Stimulated activated CD8-positive, alpha-beta memory T cell treated with anti-CD3 and anti-CD28 coated beads, Interleukin-4, amount 100 ng/mL, for 4 hours (primary cell): ENCODE measurements at regions not wholly inside any gene's neighbourhood (a gene's known extent, or its start where the extent isn't known, plus 50 kb on each side); places are given as distances from the start of the nearest gene placed in this dataset.

ENCODE experiments used
- DNase-seq, 2 donors: peaks; one replicate each; pipeline ENCODE4 v3.0.0-alpha.2; 2020; ENCODE audit warnings: low read depth in 2 of 2, low spot score in 1 of 2

DNA sequence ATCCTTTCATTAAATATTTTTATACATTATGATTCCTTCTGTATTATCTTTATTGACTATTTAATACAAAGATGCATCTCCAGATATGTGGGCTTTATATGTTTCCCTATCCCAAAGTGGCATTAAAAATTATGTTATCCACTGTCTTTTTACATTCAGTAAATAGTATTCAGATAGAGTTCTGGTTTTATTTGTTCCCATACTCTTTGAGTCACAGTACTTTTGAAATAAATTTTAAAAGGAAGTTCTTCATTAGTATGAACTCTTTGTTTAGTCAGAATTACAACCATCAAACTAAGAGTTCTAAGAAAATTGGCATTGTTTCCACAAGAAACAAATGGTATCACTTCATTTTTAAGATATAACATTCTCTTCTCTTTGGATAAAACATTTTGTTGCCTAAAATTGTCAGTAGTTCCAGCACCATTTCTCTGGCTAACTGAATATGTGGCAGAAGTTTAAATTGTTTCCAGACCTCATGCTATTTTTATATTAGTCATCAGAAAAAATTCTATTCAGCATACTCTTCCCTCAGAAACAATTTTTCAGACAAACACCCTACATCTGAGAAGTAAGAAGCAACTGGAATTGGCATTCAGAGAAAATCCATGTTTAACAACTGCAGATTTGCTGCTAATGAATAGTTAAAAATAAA, 88.5 kb upstream of the COL5A2 start:
- no peak for DNase-seq

DNA sequence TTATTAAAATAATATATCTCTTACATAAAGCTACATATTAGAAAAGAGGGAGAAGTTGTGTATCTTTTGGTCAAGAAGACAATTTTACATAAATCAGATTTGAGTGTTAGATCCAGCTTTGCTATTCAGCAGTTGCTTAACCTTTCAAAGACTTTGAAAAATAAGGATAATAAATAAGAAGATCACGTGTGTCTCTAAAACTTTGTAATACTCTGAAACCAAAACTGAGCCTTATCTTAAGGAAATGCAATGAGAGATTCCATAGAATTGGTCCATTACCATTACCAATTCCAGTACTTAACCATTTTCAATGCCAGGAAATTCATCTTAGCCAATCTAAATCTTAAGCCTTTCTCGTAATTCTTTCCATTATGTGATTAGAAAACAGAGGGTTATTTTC, 89.2 kb upstream of the COL5A2 start:
- DNase-seq: no peak

DNA sequence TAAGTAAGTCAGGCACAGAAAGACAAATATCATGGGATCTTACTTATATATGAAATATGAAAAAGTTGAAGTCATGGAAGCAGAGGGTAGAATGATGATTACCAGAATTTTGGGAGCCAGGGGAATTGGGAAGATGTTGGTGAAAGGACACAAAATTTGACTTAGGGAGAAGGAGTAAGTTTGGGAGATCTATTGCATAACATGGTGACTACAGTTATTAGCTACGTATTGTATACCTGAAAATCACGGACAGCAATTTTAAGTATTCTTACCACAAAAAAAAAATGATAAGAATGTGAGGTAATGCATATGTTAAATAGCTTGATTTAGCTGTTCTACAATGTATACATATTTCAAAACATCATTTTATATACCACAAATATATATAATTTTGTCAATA, 94.2 kb upstream of the COL5A2 start:
- DNase-seq: no peak

DNA sequence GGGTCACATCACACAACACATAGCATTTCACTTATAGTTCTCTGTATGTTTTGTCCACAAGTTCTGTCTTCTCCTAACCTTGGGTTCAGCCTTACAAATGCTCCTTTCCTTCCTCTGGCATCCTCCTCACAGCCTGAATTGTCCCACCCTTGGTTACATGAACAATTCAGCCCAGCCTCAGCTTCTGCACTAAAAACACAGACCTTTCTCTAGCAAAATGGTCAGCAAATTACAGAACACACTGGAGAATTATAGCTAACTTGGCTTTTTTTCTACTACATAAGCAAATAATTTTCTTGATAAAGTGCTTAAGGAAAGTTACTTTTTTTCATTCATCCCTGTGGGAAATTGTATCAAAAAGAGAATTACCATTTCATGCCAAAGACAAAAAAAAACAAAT, 94.8 kb upstream of the COL5A2 start:
- no peak for DNase-seq

DNA sequence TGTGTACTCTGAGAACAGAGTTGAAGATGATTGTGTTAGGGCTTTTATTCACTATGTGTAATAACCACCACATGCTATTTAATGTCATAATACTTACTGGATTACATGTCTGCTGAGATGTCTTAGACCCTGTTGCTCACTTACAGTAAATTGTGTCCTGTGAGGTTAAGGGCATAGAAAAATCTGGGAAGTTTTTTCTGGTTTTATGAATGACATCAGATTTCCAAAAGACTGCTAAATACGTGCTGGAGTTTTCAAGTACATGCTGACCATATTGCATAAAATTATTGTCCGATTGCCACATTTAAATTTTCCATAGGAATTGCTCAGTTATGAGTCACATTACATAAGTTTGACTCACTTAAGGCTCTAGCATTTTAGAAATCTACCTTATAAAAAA, 96.7 kb upstream of the COL5A2 start:
- DNase-seq: no peak

DNA sequence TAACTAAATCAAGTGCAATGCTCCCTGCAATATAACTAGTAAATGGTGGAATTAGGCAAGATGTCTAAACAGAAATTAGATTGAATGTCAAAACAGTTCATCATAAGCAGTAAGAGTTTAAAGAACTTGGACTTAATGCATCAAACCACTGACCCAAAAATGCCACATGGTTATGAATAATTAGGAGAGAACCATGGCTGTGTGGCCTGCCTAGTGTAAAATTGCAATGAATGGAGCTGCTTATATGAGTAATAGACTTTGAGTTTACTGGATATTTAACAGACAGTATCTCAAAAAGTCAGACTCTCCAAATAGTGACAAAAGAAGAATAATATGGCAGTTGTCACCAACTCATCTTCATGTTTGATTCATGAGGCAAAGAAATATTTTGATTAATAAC, 101.6 kb upstream of the COL5A2 start:
- no peak for DNase-seq

DNA sequence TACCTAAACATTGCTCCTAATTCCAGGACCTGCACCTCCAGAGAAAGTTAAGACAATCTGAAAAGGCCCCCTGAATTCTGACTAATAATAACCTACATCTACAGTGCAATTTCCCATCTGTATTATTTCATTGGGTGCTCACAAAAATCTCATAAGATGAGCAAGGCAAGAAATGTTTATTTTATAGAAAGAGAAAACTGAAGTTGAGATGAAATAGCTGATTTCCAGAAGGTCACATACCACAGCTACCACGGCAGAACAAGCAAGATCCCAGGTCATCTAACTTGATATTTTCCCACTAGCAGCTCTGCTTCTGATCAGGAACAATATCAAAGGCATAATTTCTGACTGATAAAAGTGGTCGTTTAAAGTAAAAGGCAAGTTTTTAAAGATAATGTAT, 105.8 kb upstream of the COL5A2 start:
- no peak for DNase-seq

DNA sequence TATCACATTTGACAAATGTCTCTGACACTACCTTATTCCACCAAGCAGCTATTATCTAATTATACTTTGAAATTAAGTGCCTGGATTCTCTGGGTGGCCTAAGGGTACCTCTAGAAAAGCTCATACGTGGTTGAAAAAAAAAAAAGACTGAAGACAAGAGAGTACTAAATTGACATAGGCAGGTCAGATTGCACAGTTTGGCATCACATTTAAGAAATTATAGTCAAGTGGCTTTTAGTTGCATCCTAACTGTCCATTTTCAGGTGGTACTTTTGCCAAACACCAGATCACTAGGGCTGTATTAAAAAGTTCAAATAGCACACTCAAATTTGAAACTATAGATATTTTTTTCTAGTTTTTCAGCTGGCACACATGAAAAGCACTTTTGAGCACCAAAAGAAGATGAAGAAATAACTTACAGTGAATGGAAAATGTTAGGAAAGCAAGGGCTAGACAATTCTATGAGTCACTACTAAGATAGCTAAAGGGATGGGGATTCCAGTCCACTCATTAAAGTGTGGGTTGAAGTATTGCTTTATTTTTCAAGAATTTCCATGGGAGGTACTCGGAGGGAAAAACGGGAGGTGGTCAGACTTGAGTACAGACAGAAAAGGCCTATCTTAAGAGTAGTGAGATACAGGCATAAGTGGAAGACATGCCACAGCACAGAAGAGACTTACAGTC, 106.5 kb upstream of the COL5A2 start:
- DNase-seq: no peak

DNA sequence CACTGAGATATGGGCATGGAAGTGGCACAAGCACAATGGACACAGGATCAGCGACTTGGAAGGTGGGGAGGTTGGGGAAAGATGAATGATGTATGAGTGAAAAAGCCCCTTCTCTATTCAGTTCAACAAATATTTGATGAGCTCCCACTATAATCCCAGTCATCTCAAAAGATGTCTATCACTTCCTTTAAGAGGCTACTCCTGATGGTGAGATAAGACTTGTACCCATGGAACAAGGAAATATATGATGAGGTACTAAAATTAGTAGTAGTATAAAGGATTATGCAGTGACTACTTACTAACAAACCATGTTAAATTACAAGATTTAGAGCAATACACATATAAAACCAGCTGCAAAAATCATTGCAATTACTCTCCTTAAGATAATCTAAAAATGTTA, 107.8 kb upstream of the COL5A2 start:
- DNase-seq: no peak

DNA sequence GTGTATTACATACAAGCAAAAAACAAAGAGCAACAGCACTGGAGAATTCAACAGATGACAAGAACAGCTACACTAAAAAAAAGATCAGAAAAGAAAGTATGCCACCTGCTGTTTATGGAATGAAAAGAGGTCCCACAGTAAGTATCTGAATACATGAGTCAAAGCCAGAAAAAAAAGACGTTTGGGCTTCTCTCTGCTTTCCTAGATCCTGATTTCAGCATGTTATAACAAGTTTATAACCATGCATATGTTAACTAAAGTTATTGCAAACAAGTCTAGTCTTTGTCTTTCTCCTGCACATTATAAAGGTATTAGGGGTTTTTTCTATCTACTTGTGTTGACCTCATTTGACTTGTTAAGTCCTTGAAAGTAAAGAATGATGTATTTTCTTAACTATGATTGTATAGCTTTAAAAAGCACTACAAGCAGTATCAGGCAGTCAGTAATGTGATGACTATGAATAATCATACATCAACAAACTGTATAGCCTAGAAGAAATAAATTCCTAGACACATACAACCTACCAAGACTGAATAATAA, 108.5 kb upstream of the COL5A2 start:
- no peak for DNase-seq

DNA sequence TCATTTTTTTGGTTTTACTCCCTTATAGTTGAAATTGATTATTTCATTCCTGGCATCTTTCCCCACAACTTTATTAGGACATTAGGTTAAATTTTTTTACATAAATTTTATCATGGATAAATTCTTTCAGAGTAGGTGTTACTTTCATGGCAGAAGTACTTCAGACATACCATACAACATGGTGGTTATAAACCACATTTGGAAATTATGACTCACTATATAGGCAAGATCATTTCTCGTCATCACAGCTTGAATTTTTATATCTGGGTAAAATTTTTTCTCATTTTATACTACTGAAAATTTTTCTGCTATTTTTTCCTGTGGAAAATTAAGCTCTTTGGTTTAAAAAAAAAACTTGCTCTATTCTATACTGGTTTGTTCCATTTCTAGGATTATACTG, 111.9 kb upstream of the COL5A2 start:
- DNase-seq: no peak

DNA sequence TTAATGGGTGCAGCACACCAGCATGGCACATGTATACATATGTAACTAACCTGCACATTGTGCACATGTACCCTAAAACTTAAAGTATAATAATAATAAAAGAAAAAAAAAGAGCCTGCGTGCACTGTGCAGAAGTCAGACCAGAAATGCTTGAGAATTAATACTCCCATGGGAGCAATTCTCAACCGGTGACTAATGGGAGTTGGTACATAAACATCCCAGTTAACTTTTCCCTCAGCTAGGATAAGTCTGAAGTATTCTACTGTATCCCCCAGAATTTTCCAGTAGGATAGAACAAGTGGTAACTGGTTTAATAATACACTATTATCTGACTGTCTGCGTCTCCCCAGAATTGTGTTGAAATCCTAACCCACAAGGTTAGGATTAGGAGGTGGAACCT, 113.6 kb upstream of the COL5A2 start:
- DNase-seq: no peak

DNA sequence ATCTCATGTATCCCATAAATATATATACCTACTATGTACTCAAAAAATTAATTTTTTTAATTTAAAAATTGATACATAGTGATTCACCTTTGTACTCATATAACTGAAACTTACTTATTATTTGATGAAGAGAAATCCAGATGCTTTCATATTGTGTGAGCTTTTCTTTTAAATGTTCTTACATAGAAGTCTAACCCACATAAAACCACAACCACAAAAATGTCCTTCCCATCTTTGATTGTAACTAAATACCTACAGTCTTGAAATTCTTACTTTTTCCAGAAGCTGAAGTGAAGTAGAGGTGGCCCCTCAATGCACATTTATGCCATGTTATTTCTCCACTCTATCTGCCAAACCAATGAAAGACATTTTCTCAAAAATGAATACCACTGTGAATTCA, 117.9 kb upstream of the COL5A2 start:
- DNase-seq: no peak

DNA sequence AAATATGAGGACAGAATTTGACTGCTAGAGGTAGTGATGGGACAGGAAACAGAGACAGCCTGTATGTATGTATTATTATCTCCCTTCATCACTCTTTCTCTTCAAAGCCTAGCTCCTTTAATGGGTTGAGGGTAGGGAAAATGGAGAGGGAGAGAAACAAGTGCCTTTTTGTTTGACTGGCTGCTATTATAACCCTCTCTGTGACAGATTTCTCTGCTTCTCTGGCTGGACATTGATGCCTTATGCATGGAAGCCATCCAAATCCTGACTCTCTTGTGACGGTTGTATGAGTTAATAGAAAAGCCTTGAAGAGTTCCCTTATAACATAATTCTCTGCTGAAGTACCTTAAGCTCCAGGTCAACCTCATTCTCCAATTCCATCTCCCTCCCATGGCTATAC, 118.5 kb upstream of the COL5A2 start:
- no peak for DNase-seq

DNA sequence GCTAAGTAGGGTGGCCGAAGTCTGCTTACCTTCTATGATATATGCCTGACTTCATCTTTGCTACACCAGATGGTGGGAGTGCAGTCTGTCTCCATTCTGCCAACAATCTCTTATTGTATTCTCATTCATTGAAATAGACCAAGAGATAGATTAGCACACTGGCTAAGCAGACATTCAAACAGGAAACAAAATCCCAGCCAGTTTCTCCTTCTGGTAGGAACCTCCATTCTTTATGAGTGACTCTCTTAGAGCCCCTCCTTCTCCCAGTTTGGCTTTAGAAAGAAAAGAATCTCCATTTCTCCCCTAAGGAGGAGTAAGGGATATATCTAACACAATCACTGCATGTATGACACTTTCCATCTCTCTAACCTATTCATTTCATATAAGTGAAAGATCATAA, 118.9 kb upstream of the COL5A2 start:
- DNase-seq: no peak

DNA sequence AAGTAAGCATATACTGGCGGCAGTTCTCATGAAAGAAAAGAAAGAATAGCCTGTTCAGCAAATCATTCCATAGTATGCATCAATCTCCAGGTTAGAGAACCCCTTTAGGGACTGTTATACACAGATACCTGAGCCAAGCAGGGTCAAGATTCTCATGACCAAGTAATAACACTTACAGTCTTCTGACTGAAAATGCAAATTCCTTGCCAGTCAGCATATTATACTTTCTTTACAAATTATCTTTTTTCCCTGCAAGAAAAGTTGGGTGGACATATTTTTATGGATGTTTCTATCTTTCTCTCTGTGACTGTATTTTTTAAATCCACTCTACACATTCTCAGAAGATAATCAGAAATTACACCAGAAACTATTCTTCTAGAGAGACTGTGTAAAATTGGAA, 120.4 kb upstream of the COL5A2 start:
- no peak for DNase-seq

DNA sequence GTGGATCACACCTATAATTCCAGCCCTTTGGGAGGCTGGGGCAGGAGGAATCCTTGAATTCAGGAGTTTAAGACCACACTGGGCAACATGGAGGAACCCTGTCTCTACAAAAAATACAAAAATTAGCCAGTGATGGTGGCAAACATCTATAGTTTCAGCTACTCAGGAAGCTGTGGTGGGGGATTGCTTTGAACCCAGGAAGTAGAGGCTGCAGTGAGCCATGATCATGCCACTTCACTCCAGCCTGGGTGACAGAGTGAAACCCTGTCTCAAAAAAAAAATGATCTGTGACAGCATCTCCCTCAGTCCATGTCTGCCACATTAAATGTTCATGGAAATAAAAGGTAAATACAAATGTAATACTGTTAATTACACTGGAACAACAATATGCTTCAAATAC, 121.4 kb upstream of the COL5A2 start:
- no peak for DNase-seq

DNA sequence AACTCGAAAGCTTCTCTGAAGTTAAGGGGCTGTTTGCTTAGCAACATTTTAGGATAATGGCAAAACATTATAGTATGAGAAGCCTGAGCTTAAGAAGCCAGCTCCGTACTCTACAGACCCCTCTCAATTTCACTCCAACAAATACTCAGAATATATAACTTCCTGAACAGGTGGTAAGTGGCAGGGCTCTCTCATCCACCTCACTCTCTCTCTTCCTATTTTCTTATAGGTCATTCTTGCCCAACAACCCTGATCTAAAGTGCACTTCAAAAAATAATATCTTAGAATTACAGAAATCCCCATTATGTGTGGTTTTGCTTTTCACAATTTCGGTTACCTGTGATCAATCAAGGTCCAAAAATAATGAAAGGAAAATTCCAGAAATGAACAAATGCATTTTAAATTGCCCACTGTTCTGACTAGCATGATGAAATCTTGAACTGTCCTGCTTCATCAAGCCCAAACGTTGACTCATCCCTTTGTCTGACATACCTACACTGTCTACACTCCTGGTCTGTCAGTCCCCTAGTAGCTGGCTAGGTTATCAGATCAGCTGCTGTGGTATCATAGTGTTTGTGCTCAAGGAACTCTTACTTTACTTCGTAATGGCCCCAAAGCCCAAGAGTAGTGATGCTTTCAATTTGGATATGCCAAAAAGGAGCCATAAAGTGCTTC, 122.8 kb upstream of the COL5A2 start:
- DNase-seq: no peak

DNA sequence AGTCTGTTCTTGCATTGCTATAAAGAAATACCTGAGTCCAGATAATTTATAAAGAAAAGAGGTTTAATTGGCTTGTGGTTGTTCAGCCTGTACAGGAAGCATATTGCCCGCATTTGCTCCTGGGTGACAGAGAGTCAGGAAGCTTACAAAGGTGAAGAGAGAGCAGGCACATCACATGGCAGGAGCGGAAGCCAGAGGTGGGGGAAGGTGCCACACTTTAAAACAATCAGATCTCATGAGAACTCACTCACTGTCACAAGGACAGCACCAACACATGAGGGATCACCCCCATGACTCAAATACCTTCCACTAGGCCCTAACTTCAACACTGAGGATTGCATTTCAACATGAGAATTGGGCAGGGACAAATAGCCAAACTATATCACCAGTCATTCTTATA, 124.8 kb upstream of the COL5A2 start:
- DNase-seq: peak in 1 of 2 donors; percentile 36

DNA sequence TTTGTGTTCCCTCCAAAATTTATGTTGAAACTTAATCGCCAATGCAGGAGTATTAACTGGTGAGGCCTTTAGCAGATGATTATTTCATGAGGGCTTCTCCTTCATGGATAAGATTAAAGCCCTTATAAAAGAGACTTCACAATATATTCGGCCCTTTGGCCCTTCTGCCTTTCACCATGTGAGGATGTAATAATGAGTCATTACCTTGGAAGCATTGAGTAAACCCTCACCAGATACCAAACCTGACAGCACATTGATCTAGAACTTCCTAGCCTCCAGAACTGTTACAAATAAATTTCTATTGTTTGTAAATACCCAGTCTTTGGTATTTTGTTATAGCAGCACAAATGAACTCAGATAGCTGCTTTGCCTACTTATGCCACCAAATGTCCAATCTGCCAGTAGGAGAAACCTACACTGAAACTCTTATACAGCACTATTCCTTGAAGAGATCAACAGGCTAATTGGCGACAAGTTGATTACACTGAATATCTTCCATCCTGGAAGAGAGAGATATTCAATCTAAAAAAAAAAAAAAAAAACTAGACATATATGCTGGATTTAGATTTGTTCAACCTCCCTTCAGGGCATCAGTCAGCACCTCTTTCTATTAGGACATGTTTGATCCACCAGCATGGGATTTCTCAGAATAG, 125.9 kb upstream of the COL5A2 start:
- DNase-seq: no peak

DNA sequence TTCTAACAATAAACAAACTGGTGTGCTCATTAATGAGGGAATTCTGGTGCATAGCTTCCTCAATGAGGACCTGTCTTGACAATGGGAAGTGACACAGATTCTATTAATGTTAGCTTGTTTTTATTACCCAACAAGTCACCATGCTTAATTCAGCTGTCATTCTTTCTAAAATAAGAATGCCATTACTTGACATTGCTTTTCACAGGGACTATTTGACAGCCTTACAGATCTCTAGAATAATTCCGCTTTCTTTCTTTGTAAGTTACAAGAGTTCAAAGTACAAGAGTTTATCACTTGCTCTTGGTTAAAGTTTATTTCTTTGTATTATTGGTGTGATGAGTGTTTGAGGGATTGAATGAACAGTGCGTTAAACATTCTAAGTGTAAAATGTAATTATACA, 127.0 kb upstream of the COL5A2 start:
- no peak for DNase-seq
